ENCODE measurements at regions not wholly inside any gene's neighbourhood (a gene's known extent, or its start where the extent isn't known, plus 50 kb on each side); places are given as distances from the start of the nearest gene placed in this dataset.

GRCh38 chr3:72150634-72151412 lies 365.9 kb upstream of the PROK2 start:
- H3K23ac ChIP-seq (ENCODE audit: insufficient read length): no peak overlapping the region
- 86% methylated on average over 6 of the region's 6 CpGs; no CpG with 5 or more reads in 1 of the 2 experiments for WGBS, 2 experiments (ENCODE audit: extremely low coverage in 1 of 2, insufficient coverage in 1 of 2, insufficient read length in 1 of 2, insufficient replicate concordance in 2 of 2, low coverage in 1 of 2, low lambda C conversion rate in 2 of 2, missing lambda C conversion rate in 1 of 2)

More at GRCh38 chr3:72150634-72151412, 365.9 kb upstream of the PROK2 start:
- no peak overlapping the region for H3K18ac ChIP-seq (ENCODE audit: extremely low read depth, low read length)
- no peaks in the 10 kb centered on the region for H3K79me1 ChIP-seq (ENCODE audit: low read depth, low read length)
- no peak overlapping the region for H2AK5ac ChIP-seq (ENCODE audit: low read depth, low read length)
- no peaks in the 10 kb centered on the region for H3K27me3 ChIP-seq (replicated peaks in 1 of 4; ENCODE audit: control insufficient read depth in 3 of 4, extremely low read depth in 1 of 4, insufficient read depth in 3 of 4, low read length in 3 of 4)
- H3K4me1 ChIP-seq (replicated peaks in 1 of 4; ENCODE audit: control insufficient read depth in 3 of 4, insufficient read depth in 4 of 4, low read length in 3 of 4): no peaks in the 10 kb centered on the region
- no peak overlapping the region for H3K4me2 ChIP-seq (ENCODE audit: insufficient read depth in 1 of 2, low read depth in 2 of 2, low read length in 2 of 2)
- no peaks in the 10 kb centered on the region for H3K36me3 ChIP-seq (ENCODE audit: control insufficient read depth in 2 of 4, insufficient read depth in 4 of 4, low read length in 3 of 4)
- H4K20me1 ChIP-seq (replicated peaks in 1 of 2; ENCODE audit: control insufficient read depth in 1 of 2, insufficient read depth in 2 of 2, low read length in 2 of 2): no peaks in the 10 kb centered on the region
- H3K23me2 ChIP-seq (ENCODE audit: low read depth, low read length): no peaks in the 10 kb centered on the region
- H2BK20ac ChIP-seq (ENCODE audit: low read length): no peak overlapping the region
- H3K4me3 ChIP-seq (ENCODE audit: extremely low read depth in 1 of 4, insufficient read depth in 2 of 4, low read depth in 3 of 4, low read length in 4 of 4): no peak overlapping the region
- DNase-seq (ENCODE audit: low read depth in 1 of 2, low spot score in 2 of 2) (no peak), FAIRE-seq (no peak)
- H2AFZ ChIP-seq (ENCODE audit: low read length): no peak overlapping the region
- H3K4ac ChIP-seq (replicated peaks; ENCODE audit: insufficient read length, low read depth, low read length): no peak overlapping the region
- no peak overlapping the region for H3K14ac ChIP-seq (ENCODE audit: insufficient read length)
- no peak overlapping the region for H2BK12ac ChIP-seq (ENCODE audit: low read depth, low read length)
- peaks cover 5 to 8% of the 10 kb centered on the region in 2 experiments; a peak in 2 of 4 replicates for H3K9me3 ChIP-seq (ENCODE audit: insufficient read depth in 2 of 2, low read depth in 1 of 2, low read length in 1 of 2)
- H3K9ac ChIP-seq (replicated peaks in 1 of 4; ENCODE audit: extremely low read depth in 1 of 4, low read depth in 3 of 4, low read length in 3 of 4): no peak overlapping the region
- H3K56ac ChIP-seq (replicated peaks; ENCODE audit: insufficient read length, low read depth, low read length): no peak overlapping the region
- H2BK5ac ChIP-seq (ENCODE audit: low read depth, low read length): no peak overlapping the region
- no peak overlapping the region for H4K8ac ChIP-seq (ENCODE audit: extremely low read depth, insufficient read depth, low read length)
- no peak overlapping the region for H4K5ac ChIP-seq (ENCODE audit: insufficient read length, low read depth, low read length)
- no peak overlapping the region for H3K27ac ChIP-seq (ENCODE audit: low read depth, low read length)
- TF ChIP-seq MAFK (IDR thresholded peaks at IDR 0.05; ENCODE audit: low read depth, low read length) (no peak), NRF1 (IDR thresholded peaks at IDR 0.05; ENCODE audit: low read depth, low read length) (no peak), POLR2AphosphoS5 (IDR thresholded peaks at IDR 0.05; ENCODE audit: low read depth, low read length) (no peak), EZH2 (IDR thresholded peaks at IDR 0.05; ENCODE audit: low read depth, low read length, severe bottlenecking) (no peak)
- TF ChIP-seq, protein P1, sequence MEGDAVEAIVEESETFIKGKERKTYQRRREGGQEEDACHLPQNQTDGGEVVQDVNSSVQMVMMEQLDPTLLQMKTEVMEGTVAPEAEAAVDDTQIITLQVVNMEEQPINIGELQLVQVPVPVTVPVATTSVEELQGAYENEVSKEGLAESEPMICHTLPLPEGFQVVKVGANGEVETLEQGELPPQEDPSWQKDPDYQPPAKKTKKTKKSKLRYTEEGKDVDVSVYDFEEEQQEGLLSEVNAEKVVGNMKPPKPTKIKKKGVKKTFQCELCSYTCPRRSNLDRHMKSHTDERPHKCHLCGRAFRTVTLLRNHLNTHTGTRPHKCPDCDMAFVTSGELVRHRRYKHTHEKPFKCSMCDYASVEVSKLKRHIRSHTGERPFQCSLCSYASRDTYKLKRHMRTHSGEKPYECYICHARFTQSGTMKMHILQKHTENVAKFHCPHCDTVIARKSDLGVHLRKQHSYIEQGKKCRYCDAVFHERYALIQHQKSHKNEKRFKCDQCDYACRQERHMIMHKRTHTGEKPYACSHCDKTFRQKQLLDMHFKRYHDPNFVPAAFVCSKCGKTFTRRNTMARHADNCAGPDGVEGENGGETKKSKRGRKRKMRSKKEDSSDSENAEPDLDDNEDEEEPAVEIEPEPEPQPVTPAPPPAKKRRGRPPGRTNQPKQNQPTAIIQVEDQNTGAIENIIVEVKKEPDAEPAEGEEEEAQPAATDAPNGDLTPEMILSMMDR (IDR thresholded peaks at IDR 0.05; ENCODE audit: control extremely low read depth in 1 of 3, insufficient read depth in 1 of 3, low read depth in 1 of 3, low read length in 3 of 3): no peak
- ChIA-PET POLR2A (ENCODE audit: partially characterized antibody) (no interaction called here), CTCF (ENCODE audit: partially characterized antibody) (interaction anchor here (1.4 to 1.5 kb wide), 3 partner anchors 13 to 275 kb away, joined by 3 to 5 read pairs (median 4); no protein-coding TSS in a partner anchor)
- no peak overlapping the region for H4K91ac ChIP-seq (replicated peaks; ENCODE audit: insufficient read length, low read length)
- H3K79me2 ChIP-seq (ENCODE audit: control insufficient read depth in 1 of 2, insufficient read depth in 2 of 2, low read length in 2 of 2): no peaks in the 10 kb centered on the region
- H2BK15ac ChIP-seq (ENCODE audit: low read length): no peak overlapping the region
- no peak overlapping the region for H2BK120ac ChIP-seq (replicated peaks; ENCODE audit: low read depth, low read length)

Data from H1 (cell line).